Hepatocyte (in vitro differentiated cells): ENCODE measurements at regions not wholly inside any gene's neighbourhood (a gene's known extent, or its start where the extent isn't known, plus 50 kb on each side); places are given as distances from the start of the nearest gene placed in this dataset.

Source experiments
- DNase-seq: peaks from one replicate; pipeline ENCODE4 v3.0.0-alpha.2; 2016; ENCODE audit warnings: low spot score
- H2AFZ ChIP-seq: fragments of 200-600 bp; sonication (generic); 2 replicates; pipeline ENCODE4 v1.6.0; 2016; ENCODE audit warnings: antibody characterized with exemption, mild to moderate bottlenecking
- H3K27ac ChIP-seq: fragments of 200-600 bp; sonication (generic); 2 replicates; pipeline ENCODE4 v1.5.1; 2016; ENCODE audit warnings: mild to moderate bottlenecking
- H3K27me3 ChIP-seq: fragments of 200-600 bp; sonication (generic); 2 replicates; pipeline ENCODE4 v1.6.1; 2016
- H3K36me3 ChIP-seq: fragments of 200-600 bp; sonication (generic); replicated peaks from 2 replicates; pipeline ENCODE4 v1.5.1; 2016; ENCODE audit warnings: low read depth; ENCODE audit not compliant: insufficient read depth
- H3K4me1 ChIP-seq: fragments of 200-600 bp; sonication (generic); 2 replicates; pipeline ENCODE4 v1.5.1; 2016; ENCODE audit warnings: mild to moderate bottlenecking, moderate library complexity; ENCODE audit not compliant: insufficient read depth
- H3K4me2 ChIP-seq: fragments of 200-600 bp; sonication (generic); 2 replicates; pipeline ENCODE4 v1.6.0; 2016
- H3K4me3 ChIP-seq: fragments of 200-600 bp; sonication (generic); 2 replicates; pipeline ENCODE4 v1.5.1; 2016; ENCODE audit warnings: mild to moderate bottlenecking
- H3K79me2 ChIP-seq: fragments of 200-600 bp; sonication (generic); 2 replicates; pipeline ENCODE4 v1.6.0; 2017; ENCODE audit warnings: mild to moderate bottlenecking
- H3K9me2 ChIP-seq: fragments of 200-600 bp; sonication (generic); replicated peaks from 2 replicates; pipeline ENCODE4 v1.6.0; 2017; ENCODE audit warnings: mild to moderate bottlenecking; ENCODE audit not compliant: insufficient read depth
- H3K9me3 ChIP-seq: fragments of 200-600 bp; sonication (generic); 2 replicates; pipeline ENCODE4 v1.5.1; 2016; ENCODE audit warnings: low read depth, mild to moderate bottlenecking
- H4K20me1 ChIP-seq: fragments of 200-600 bp; sonication (generic); 2 replicates; pipeline ENCODE4 v1.6.0; 2016; ENCODE audit warnings: mild to moderate bottlenecking; ENCODE audit not compliant: insufficient read depth, poor library complexity, severe bottlenecking
- EZH2 ChIP-seq: fragments of 200-600 bp; sonication (generic); IDR thresholded peaks from 2 replicates; pipeline ENCODE4 v1.6.1; 2016; ENCODE audit warnings: antibody characterized with exemption, mild to moderate bottlenecking, borderline replicate concordance
- EZH2phosphoT487 ChIP-seq: fragments of 200-600 bp; sonication (generic); IDR thresholded peaks from one replicate; pipeline ENCODE4 v1.6.1; 2018; ENCODE audit warnings: antibody characterized with exemption, mild to moderate bottlenecking, low read depth, moderate library complexity; ENCODE audit not compliant: unreplicated experiment, severe bottlenecking
- WGBS: methylation state at CpG from one replicate; pipeline ENCODE4 v1.1.6; 2016; ENCODE audit warnings: low lambda C conversion rate; ENCODE audit errors: missing lambda C conversion rate; 5-methylcytosine and 5-hydroxymethylcytosine counted together
- TF ChIP-seq, protein P1 (sequence below): fragments of 200-600 bp; sonication (generic); IDR thresholded peaks from 2 replicates; pipeline ENCODE4 v1.5.1; 2016; ENCODE audit warnings: antibody characterized with exemption, mild to moderate bottlenecking; ENCODE audit not compliant: poor library complexity

GRCh38 chr22:49721211-49721763 is 106.4 kb downstream of the BRD1 start:
- Histone ChIP-seq H3K4me2 (no peak overlapping the region), H3K79me2 (no peaks in the 10 kb centered on the region), H2AFZ (no peak overlapping the region), H3K4me1 (no peaks in the 10 kb centered on the region), H3K9me2 (no peaks in the 10 kb centered on the region), H3K27me3 (peaks cover 47% of the 10 kb centered on the region), H3K9me3 (no peaks in the 10 kb centered on the region), H3K27ac (no peak overlapping the region), H3K4me3 (no peak overlapping the region), H4K20me1 (no peaks in the 10 kb centered on the region), H3K36me3 (no peaks in the 10 kb centered on the region)
- DNase-seq = no peak
- 91% methylated on average over 15 of the region's 15 CpGs for WGBS
- no peak for TF ChIP-seq EZH2
- TF ChIP-seq, protein P1, sequence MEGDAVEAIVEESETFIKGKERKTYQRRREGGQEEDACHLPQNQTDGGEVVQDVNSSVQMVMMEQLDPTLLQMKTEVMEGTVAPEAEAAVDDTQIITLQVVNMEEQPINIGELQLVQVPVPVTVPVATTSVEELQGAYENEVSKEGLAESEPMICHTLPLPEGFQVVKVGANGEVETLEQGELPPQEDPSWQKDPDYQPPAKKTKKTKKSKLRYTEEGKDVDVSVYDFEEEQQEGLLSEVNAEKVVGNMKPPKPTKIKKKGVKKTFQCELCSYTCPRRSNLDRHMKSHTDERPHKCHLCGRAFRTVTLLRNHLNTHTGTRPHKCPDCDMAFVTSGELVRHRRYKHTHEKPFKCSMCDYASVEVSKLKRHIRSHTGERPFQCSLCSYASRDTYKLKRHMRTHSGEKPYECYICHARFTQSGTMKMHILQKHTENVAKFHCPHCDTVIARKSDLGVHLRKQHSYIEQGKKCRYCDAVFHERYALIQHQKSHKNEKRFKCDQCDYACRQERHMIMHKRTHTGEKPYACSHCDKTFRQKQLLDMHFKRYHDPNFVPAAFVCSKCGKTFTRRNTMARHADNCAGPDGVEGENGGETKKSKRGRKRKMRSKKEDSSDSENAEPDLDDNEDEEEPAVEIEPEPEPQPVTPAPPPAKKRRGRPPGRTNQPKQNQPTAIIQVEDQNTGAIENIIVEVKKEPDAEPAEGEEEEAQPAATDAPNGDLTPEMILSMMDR = no peak
- TF ChIP-seq EZH2phosphoT487 = no peak

- Histone ChIP-seq H3K36me3 (no peaks in the 10 kb centered on the region), H4K20me1 (no peaks in the 10 kb centered on the region), H3K27me3 (peaks cover 39% of the 10 kb centered on the region), H3K4me3 (no peak overlapping the region), H2AFZ (no peak overlapping the region), H3K4me1 (no peaks in the 10 kb centered on the region), H3K79me2 (no peaks in the 10 kb centered on the region), H3K9me3 (no peaks in the 10 kb centered on the region), H3K9me2 (no peaks in the 10 kb centered on the region), H3K4me2 (no peak overlapping the region), H3K27ac (no peak overlapping the region)
- DNase-seq = no peak
- 91% methylated on average over 17 of the region's 18 CpGs for WGBS
- TF ChIP-seq EZH2phosphoT487 = no peak
- TF ChIP-seq, protein P1 = no peak
- TF ChIP-seq EZH2 = no peak
Measured at GRCh38 chr22:49720279-49720959, 107.3 kb downstream of the BRD1 start.

DNA sequence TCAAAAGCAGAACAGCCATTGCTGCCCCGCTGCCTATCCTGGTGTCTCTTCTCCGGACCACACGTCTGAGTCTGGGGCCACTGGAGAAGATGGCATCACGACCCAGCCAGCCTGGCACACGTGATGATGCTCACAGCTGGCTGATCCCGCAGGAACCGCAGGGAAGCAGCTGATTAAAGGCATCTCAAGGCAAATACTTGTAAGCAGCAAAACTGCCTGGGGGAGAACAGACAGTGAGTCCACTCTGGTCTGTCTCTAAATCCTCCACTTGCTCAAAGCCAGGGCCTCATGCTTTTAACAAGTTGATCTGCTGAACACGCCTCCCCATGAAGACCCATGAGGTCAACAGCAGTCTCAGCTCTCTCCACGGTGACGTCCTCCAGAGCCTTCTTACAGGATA is 108.6 kb downstream of the BRD1 start:
- 73% methylated on average over 10 of the region's 10 CpGs for WGBS
- DNase-seq = no peak
- peaks cover 25% of the 10 kb centered on the region for H3K27me3 ChIP-seq
- H3K36me3 ChIP-seq = no peaks in the 10 kb centered on the region
- no peaks in the 10 kb centered on the region for H3K9me2 ChIP-seq
- H3K79me2 ChIP-seq = no peaks in the 10 kb centered on the region
- H4K20me1 ChIP-seq = no peaks in the 10 kb centered on the region
- H2AFZ ChIP-seq = no peak overlapping the region
- H3K4me1 ChIP-seq = no peaks in the 10 kb centered on the region
- H3K4me3 ChIP-seq = no peak overlapping the region
- no peaks in the 10 kb centered on the region for H3K9me3 ChIP-seq
- TF ChIP-seq EZH2phosphoT487 = no peak
- TF ChIP-seq, protein P1 = no peak
- TF ChIP-seq EZH2 = no peak
- H3K4me2 ChIP-seq = no peak overlapping the region
- no peak overlapping the region for H3K27ac ChIP-seq

GRCh38 chr22:49718396-49718795 is 109.3 kb downstream of the BRD1 start:
- no peak overlapping the region for H3K4me2 ChIP-seq
- H3K9me3 ChIP-seq = no peaks in the 10 kb centered on the region
- no peak overlapping the region for H3K27ac ChIP-seq
- DNase-seq = no peak
- H3K4me1 ChIP-seq = no peaks in the 10 kb centered on the region
- 92% methylated on average over 7 of the region's 7 CpGs for WGBS
- TF ChIP-seq, protein P1 = no peak
- TF ChIP-seq EZH2phosphoT487 = no peak
- no peak for TF ChIP-seq EZH2
- no peak overlapping the region for H2AFZ ChIP-seq
- no peaks in the 10 kb centered on the region for H3K36me3 ChIP-seq
- H3K4me3 ChIP-seq = no peak overlapping the region
- no peaks in the 10 kb centered on the region for H3K9me2 ChIP-seq
- no peaks in the 10 kb centered on the region for H3K79me2 ChIP-seq
- H3K27me3 ChIP-seq = peaks cover 19% of the 10 kb centered on the region
- no peaks in the 10 kb centered on the region for H4K20me1 ChIP-seq
